ENCODE measurements at regions not wholly inside any gene's neighbourhood (a gene's known extent, or its start where the extent isn't known, plus 50 kb on each side); places are given as distances from the start of the nearest gene placed in this dataset.

GRCh38 chr2:221929259-221929658, 357.2 kb upstream of the EPHA4 start:
- Histone ChIP-seq H3K27ac (no peak overlapping the region), H3K36me3 (replicated peaks; ENCODE audit: insufficient read depth, low read depth) (no peaks in the 10 kb centered on the region), H3K79me2 (no peaks in the 10 kb centered on the region), H3K9me3 (ENCODE audit: low read depth) (no peaks in the 10 kb centered on the region), H3K27me3 (no peaks in the 10 kb centered on the region), H3K9me2 (replicated peaks; ENCODE audit: insufficient read depth) (no peaks in the 10 kb centered on the region), H3K4me1 (ENCODE audit: insufficient read depth) (no peaks in the 10 kb centered on the region), H3K4me3 (no peak overlapping the region), H3K4me2 (no peak overlapping the region), H4K20me1 (ENCODE audit: insufficient read depth, poor library complexity, severe bottlenecking) (no peaks in the 10 kb centered on the region), H2AFZ (no peak overlapping the region)
- TF ChIP-seq EZH2phosphoT487 (IDR thresholded peaks at IDR 0.05; ENCODE audit: low read depth, severe bottlenecking, unreplicated experiment) (no peak), CTCF (IDR thresholded peaks at IDR 0.05; ENCODE audit: poor library complexity) (no peak), EZH2 (IDR thresholded peaks at IDR 0.05; ENCODE audit: borderline replicate concordance) (no peak)
- 86% methylated on average over 1 of the region's 1 CpG for WGBS (ENCODE audit: low lambda C conversion rate, missing lambda C conversion rate)
- DNase-seq (ENCODE audit: low spot score): no peak

- TF ChIP-seq EZH2phosphoT487 (IDR thresholded peaks at IDR 0.05; ENCODE audit: low read depth, severe bottlenecking, unreplicated experiment) (no peak), EZH2 (IDR thresholded peaks at IDR 0.05; ENCODE audit: borderline replicate concordance) (no peak), CTCF (IDR thresholded peaks at IDR 0.05; ENCODE audit: poor library complexity) (no peak)
- Histone ChIP-seq H3K27ac (no peak overlapping the region), H3K36me3 (replicated peaks; ENCODE audit: insufficient read depth, low read depth) (no peaks in the 10 kb centered on the region), H3K79me2 (no peaks in the 10 kb centered on the region), H3K4me1 (ENCODE audit: insufficient read depth) (no peaks in the 10 kb centered on the region), H2AFZ (no peak overlapping the region), H3K4me3 (no peak overlapping the region), H3K4me2 (no peak overlapping the region), H3K9me2 (replicated peaks; ENCODE audit: insufficient read depth) (no peaks in the 10 kb centered on the region), H3K27me3 (no peaks in the 10 kb centered on the region), H4K20me1 (ENCODE audit: insufficient read depth, poor library complexity, severe bottlenecking) (no peaks in the 10 kb centered on the region), H3K9me3 (ENCODE audit: low read depth) (no peaks in the 10 kb centered on the region)
- WGBS (ENCODE audit: low lambda C conversion rate, missing lambda C conversion rate): 97% methylated on average over 2 of the region's 2 CpGs
- DNase-seq (ENCODE audit: low spot score): no peak
Measured at GRCh38 chr2:221926327-221926726, 354.2 kb upstream of the EPHA4 start.

GRCh38 chr2:221924576-221924975, 352.5 kb upstream of the EPHA4 start:
- TF ChIP-seq EZH2 (IDR thresholded peaks at IDR 0.05; ENCODE audit: borderline replicate concordance) (no peak), EZH2phosphoT487 (IDR thresholded peaks at IDR 0.05; ENCODE audit: low read depth, severe bottlenecking, unreplicated experiment) (no peak), CTCF (IDR thresholded peaks at IDR 0.05; ENCODE audit: poor library complexity) (no peak)
- H3K4me3 ChIP-seq: no peak overlapping the region
- H3K9me3 ChIP-seq (ENCODE audit: low read depth): no peaks in the 10 kb centered on the region
- no peaks in the 10 kb centered on the region for H3K79me2 ChIP-seq
- no peaks in the 10 kb centered on the region for H4K20me1 ChIP-seq (ENCODE audit: insufficient read depth, poor library complexity, severe bottlenecking)
- H3K4me1 ChIP-seq (ENCODE audit: insufficient read depth): no peaks in the 10 kb centered on the region
- no peak overlapping the region for H2AFZ ChIP-seq
- no peaks in the 10 kb centered on the region for H3K9me2 ChIP-seq (replicated peaks; ENCODE audit: insufficient read depth)
- no peak overlapping the region for H3K4me2 ChIP-seq
- H3K27ac ChIP-seq: no peak overlapping the region
- H3K27me3 ChIP-seq: no peaks in the 10 kb centered on the region
- no peak for DNase-seq (ENCODE audit: low spot score)
- H3K36me3 ChIP-seq (replicated peaks; ENCODE audit: insufficient read depth, low read depth): no peaks in the 10 kb centered on the region

DNA sequence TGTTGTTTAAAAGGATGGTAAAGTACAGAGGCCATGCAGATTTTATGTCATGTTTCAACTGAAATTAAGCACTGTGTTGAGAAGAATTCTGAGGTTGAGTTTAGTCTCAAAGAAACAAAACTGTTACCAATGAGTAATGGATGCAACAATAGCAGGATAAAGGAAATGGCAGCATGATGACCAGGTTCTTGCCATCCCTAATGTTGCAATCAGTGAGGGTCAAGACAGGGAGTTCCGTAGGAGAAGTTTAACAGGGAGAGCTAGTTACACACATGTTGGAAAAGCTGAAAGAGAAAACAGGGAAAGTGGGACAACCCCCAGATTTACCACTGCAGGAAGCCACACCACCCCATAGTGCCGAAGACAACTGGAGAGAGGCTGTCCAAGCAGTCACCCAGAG, 343.8 kb upstream of the EPHA4 start:
- H2AFZ ChIP-seq: no peak overlapping the region
- WGBS (ENCODE audit: low lambda C conversion rate, missing lambda C conversion rate): 95% methylated on average over 2 of the region's 2 CpGs

More for the DNA sequence above, 343.8 kb upstream of the EPHA4 start:
- Histone ChIP-seq H3K4me2 (no peak overlapping the region), H3K36me3 (replicated peaks; ENCODE audit: insufficient read depth, low read depth) (no peaks in the 10 kb centered on the region), H3K27me3 (no peaks in the 10 kb centered on the region), H3K4me1 (ENCODE audit: insufficient read depth) (no peaks in the 10 kb centered on the region), H3K9me2 (replicated peaks; ENCODE audit: insufficient read depth) (no peaks in the 10 kb centered on the region), H4K20me1 (ENCODE audit: insufficient read depth, poor library complexity, severe bottlenecking) (no peaks in the 10 kb centered on the region), H3K27ac (no peak overlapping the region), H3K79me2 (no peaks in the 10 kb centered on the region), H3K9me3 (ENCODE audit: low read depth) (no peaks in the 10 kb centered on the region), H3K4me3 (no peak overlapping the region)
- DNase-seq (ENCODE audit: low spot score): no peak
- TF ChIP-seq EZH2phosphoT487 (IDR thresholded peaks at IDR 0.05; ENCODE audit: low read depth, severe bottlenecking, unreplicated experiment) (no peak), CTCF (IDR thresholded peaks at IDR 0.05; ENCODE audit: poor library complexity) (no peak), EZH2 (IDR thresholded peaks at IDR 0.05; ENCODE audit: borderline replicate concordance) (no peak)
